ENCODE measurements at regions not wholly inside any gene's neighbourhood (a gene's known extent, or its start where the extent isn't known, plus 50 kb on each side); places are given as distances from the start of the nearest gene placed in this dataset.
A peak's percentile ranks its signal among the peaks of the same experiment; 100 is the strongest.

- no peak overlapping the region for H3K4me3 ChIP-seq (ENCODE audit: low read length)
- no peak for DNase-seq (ENCODE audit: low read depth)
- no peak for TF ChIP-seq CTCF (IDR thresholded peaks at IDR 0.05; ENCODE audit: insufficient read depth, low read depth, low read length, missing control alignments)
Measured at GRCh38 chr4:24422644-24423043, 161.7 kb downstream of the DHX15 start.

GRCh38 chr4:24419181-24420034, 164.9 kb downstream of the DHX15 start:
- TF ChIP-seq CTCF (IDR thresholded peaks at IDR 0.05; ENCODE audit: insufficient read depth, low read depth, low read length, missing control alignments): peak; percentile 95
- no peak overlapping the region for H3K4me3 ChIP-seq (ENCODE audit: low read length)
- peak; percentile 77 for DNase-seq (ENCODE audit: low read depth)

- no peak overlapping the region for H3K4me3 ChIP-seq (ENCODE audit: low read length)
- DNase-seq (ENCODE audit: low read depth): no peak
- TF ChIP-seq CTCF (IDR thresholded peaks at IDR 0.05; ENCODE audit: insufficient read depth, low read depth, low read length, missing control alignments): no peak
Measured at GRCh38 chr4:24417206-24417605, 167.1 kb downstream of the DHX15 start.

GRCh38 chr4:24416293-24416692, 168.1 kb downstream of the DHX15 start:
- no peak for TF ChIP-seq CTCF (IDR thresholded peaks at IDR 0.05; ENCODE audit: insufficient read depth, low read depth, low read length, missing control alignments)
- H3K4me3 ChIP-seq (ENCODE audit: low read length): no peak overlapping the region
- DNase-seq (ENCODE audit: low read depth): no peak

GRCh38 chr4:24413311-24413784, 171.0 kb downstream of the DHX15 start:
- no peak for DNase-seq (ENCODE audit: low read depth)
- TF ChIP-seq CTCF (IDR thresholded peaks at IDR 0.05; ENCODE audit: insufficient read depth, low read depth, low read length, missing control alignments): no peak
- H3K4me3 ChIP-seq (ENCODE audit: low read length): no peak overlapping the region

GRCh38 chr4:24411806-24412205, 172.5 kb downstream of the DHX15 start:
- no peak for TF ChIP-seq CTCF (IDR thresholded peaks at IDR 0.05; ENCODE audit: insufficient read depth, low read depth, low read length, missing control alignments)
- H3K4me3 ChIP-seq (ENCODE audit: low read length): no peak overlapping the region
- no peak for DNase-seq (ENCODE audit: low read depth)

- no peak overlapping the region for H3K4me3 ChIP-seq (ENCODE audit: low read length)
- TF ChIP-seq CTCF (IDR thresholded peaks at IDR 0.05; ENCODE audit: insufficient read depth, low read depth, low read length, missing control alignments): no peak
- no peak for DNase-seq (ENCODE audit: low read depth)
Measured at GRCh38 chr4:24411299-24411698, 173.1 kb downstream of the DHX15 start.
